MCF 10A (cell line): ENCODE measurements at regions not wholly inside any gene's neighbourhood (a gene's known extent, or its start where the extent isn't known, plus 50 kb on each side); places are given as distances from the start of the nearest gene placed in this dataset.

Source experiments
- BruUV-seq: library from RNA; stranded (reverse); fragments of 400-500 nt; replicated peaks from 2 replicates; lab custom pipeline; 2021; lab: Mats Ljungman, UMichigan
- CTCF ChIA-PET: fragments of 300-600 bp; sonication (Branson Sonifier 250); formaldehyde crosslinking; extraction: SDS; loops from one replicate; lab custom pipeline; 2021; ENCODE audit warnings: antibody characterized with exemption, inconsistent platforms; lab: Yijun Ruan, JAX
- POLR2A ChIA-PET: fragments of 300-600, 350-650 bp; sonication (Branson Sonifier 250); formaldehyde crosslinking; extraction: SDS; loops from one replicate; lab custom pipeline; 2020; ENCODE audit warnings: antibody characterized with exemption, inconsistent platforms; lab: Yijun Ruan, JAX
- DNase-seq: peaks from one replicate; pipeline ENCODE4 v3.0.0-alpha.2; 2018; ENCODE audit not compliant: unreplicated experiment
- H3K27ac Mint-ChIP-seq: one replicate; pipeline ENCODE4 v1.8.0; 2022; ENCODE audit warnings: mild to moderate bottlenecking, low read depth, mixed read lengths; ENCODE audit not compliant: unreplicated experiment
- H3K27me3 Mint-ChIP-seq: one replicate; pipeline ENCODE4 v1.8.0; 2022; ENCODE audit warnings: mixed read lengths; ENCODE audit not compliant: insufficient read depth, unreplicated experiment
- H3K36me3 Mint-ChIP-seq: one replicate; pipeline ENCODE4 v1.8.0; 2022; ENCODE audit warnings: mild to moderate bottlenecking, moderate library complexity, mixed read lengths; ENCODE audit not compliant: insufficient read depth, unreplicated experiment
- H3K4me1 Mint-ChIP-seq: one replicate; pipeline ENCODE4 v1.8.0; 2022; ENCODE audit warnings: mixed read lengths; ENCODE audit not compliant: insufficient read depth, unreplicated experiment
- H3K4me3 Mint-ChIP-seq: one replicate; pipeline ENCODE4 v1.8.0; 2022; ENCODE audit warnings: mild to moderate bottlenecking, moderate library complexity, mixed read lengths; ENCODE audit not compliant: unreplicated experiment
- H3K9me3 Mint-ChIP-seq: one replicate; pipeline ENCODE4 v1.8.0; 2022; ENCODE audit warnings: mixed read lengths; ENCODE audit not compliant: unreplicated experiment
- intact Hi-C: fragments of 100-400 bp; cut with micrococcal nuclease; formaldehyde crosslinking; loops from 2 replicates; pipeline ENCODE4 v1.14.1; 2022
- TF ChIP-seq, protein P1 (sequence below): fragments of 200-600 bp; IDR thresholded peaks from one replicate; pipeline ENCODE4 v1.8.0; 2022; ENCODE audit warnings: antibody characterized with exemption, mild to moderate bottlenecking; ENCODE audit not compliant: unreplicated experiment

DNA sequence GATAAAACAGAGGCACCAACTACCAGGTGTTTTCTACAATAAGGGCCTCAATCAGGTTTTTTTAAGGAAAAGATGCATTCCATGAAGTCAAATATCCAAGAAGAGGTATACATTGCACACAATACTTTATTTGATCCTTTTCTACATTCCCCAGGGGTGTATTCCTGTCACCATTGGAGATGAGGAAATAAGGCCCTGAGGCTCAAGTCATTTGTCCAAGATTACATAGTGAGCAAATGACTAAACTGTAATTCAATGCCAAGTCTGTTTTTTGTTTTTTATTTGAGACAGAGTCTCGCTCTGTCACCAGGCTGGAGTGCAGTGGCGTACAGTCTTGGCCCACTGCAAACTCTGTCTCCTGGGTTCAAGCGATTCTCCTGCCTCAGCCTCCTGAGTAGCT lies 69.2 kb upstream of the CDYL start:
- H3K9me3 Mint-ChIP-seq = no peaks in the 10 kb centered on the region
- no peaks in the 10 kb centered on the region for H3K4me1 Mint-ChIP-seq
- ChIA-PET POLR2A (no interaction called here), CTCF (no interaction called here)
- TF ChIP-seq, protein P1, sequence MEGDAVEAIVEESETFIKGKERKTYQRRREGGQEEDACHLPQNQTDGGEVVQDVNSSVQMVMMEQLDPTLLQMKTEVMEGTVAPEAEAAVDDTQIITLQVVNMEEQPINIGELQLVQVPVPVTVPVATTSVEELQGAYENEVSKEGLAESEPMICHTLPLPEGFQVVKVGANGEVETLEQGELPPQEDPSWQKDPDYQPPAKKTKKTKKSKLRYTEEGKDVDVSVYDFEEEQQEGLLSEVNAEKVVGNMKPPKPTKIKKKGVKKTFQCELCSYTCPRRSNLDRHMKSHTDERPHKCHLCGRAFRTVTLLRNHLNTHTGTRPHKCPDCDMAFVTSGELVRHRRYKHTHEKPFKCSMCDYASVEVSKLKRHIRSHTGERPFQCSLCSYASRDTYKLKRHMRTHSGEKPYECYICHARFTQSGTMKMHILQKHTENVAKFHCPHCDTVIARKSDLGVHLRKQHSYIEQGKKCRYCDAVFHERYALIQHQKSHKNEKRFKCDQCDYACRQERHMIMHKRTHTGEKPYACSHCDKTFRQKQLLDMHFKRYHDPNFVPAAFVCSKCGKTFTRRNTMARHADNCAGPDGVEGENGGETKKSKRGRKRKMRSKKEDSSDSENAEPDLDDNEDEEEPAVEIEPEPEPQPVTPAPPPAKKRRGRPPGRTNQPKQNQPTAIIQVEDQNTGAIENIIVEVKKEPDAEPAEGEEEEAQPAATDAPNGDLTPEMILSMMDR = no peak
- H3K27ac Mint-ChIP-seq = no peak overlapping the region
- no peaks in the 10 kb centered on the region for H3K27me3 Mint-ChIP-seq
- H3K4me3 Mint-ChIP-seq = no peak overlapping the region
- no TSS peak for BruUV-seq
- DNase-seq = peak; percentile 58
- intact Hi-C loops = no loop called here
- H3K36me3 Mint-ChIP-seq = no peaks in the 10 kb centered on the region

DNA sequence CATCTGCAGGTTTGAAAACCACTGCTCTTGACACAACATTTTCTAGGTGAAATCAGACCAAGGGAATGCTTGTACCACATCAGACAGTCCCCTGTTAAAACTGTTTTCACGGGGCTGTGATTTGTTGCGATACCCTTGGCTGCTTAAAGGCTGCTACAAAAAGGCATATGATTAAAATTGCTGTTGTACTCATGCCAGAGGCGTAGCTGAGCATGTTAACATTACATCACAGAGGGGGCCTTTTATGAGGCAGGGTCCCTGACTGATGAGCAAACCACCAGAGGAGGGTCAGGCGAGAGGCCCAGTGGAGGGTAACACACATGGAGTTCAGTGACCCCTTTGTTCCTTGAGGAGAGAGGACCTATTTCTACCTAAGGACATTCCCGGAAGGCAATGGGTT lies 70.4 kb upstream of the CDYL start:
- TF ChIP-seq, protein P1 = no peak
- POLR2A ChIA-PET = no interaction called here
- intact Hi-C loops = no loop called here
- no peak overlapping the region for H3K27ac Mint-ChIP-seq
- H3K27me3 Mint-ChIP-seq = no peaks in the 10 kb centered on the region
- H3K4me3 Mint-ChIP-seq = no peak overlapping the region
- no peaks in the 10 kb centered on the region for H3K36me3 Mint-ChIP-seq
- no peaks in the 10 kb centered on the region for H3K9me3 Mint-ChIP-seq
- CTCF ChIA-PET = interaction anchor here (0.8 kb wide), 1 partner anchor 16 kb away, joined by 4 read pairs; no protein-coding TSS in a partner anchor
- no peak for DNase-seq
- H3K4me1 Mint-ChIP-seq = no peaks in the 10 kb centered on the region
- no TSS peak for BruUV-seq

DNA sequence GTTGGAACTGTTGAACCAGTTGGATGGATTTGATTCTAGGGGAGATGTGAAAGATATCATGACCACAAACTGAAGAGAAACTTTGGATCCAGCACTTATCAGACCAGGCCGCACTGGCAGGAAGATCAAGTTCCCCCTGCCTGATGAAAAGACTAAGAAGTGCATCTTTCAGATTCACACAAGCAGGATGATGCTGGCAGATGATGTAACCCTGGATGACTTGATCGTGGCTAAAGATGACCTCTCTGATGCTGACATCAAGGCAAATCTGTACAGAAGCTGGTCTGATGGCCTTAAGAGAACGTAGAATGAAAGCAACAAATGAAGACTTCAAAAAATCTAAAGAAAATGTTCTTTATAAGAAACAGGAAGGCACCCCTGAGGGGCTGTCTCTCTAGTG lies 72.8 kb upstream of the CDYL start:
- no TSS peak for BruUV-seq
- Mint-ChIP-seq H3K9me3 (no peaks in the 10 kb centered on the region), H3K4me1 (no peaks in the 10 kb centered on the region), H3K27ac (no peak overlapping the region), H3K36me3 (no peaks in the 10 kb centered on the region), H3K4me3 (no peak overlapping the region), H3K27me3 (no peaks in the 10 kb centered on the region)
- intact Hi-C loops = no loop called here
- ChIA-PET POLR2A (no interaction called here), CTCF (no interaction called here)
- DNase-seq = no peak
- TF ChIP-seq, protein P1 = no peak

DNA sequence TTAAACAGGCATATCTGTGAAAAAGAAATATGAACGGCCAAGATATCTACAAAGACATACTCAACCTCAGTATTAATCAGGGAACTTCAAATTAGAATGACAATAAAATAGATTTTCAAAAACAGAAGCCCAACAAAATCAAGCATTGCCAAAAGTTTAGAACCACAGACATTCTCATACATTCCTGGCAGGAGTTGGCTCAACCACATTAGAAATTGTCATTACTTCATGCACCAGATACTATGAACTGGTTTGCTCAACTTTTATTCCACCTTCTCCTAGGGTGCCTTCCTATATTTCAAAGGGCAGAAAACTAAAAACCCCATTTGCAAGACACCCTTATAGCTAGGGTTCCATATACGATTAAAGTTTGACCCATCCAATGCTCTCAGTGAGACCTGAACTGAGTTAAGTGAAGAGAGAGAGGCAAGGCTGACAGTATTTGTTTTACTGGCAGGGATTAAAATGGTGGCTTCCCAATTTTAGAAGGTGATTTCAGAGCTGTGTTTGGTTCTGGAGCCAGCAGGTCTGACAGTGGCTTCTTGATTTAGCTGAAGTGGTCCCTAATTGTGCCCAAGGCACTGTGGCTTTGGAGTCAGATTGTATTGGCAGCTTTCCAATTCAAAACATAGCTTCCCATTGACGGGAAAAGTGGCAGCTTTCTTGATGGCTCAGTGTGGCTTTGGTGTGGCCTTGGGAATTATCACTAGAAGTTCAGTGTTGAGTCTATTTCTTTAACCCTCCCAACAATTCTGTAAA lies 77.1 kb upstream of the CDYL start:
- DNase-seq = no peak
- Mint-ChIP-seq H3K4me3 (no peak overlapping the region), H3K27me3 (no peaks in the 10 kb centered on the region), H3K27ac (no peak overlapping the region), H3K36me3 (no peaks in the 10 kb centered on the region), H3K9me3 (no peaks in the 10 kb centered on the region), H3K4me1 (no peaks in the 10 kb centered on the region)
- CTCF ChIA-PET = no interaction called here
- BruUV-seq = no TSS peak
- POLR2A ChIA-PET = no interaction called here
- intact Hi-C loops = no loop called here
- TF ChIP-seq, protein P1 = no peak
